ENCODE measurements at regions not wholly inside any gene's neighbourhood (a gene's known extent, or its start where the extent isn't known, plus 50 kb on each side); places are given as distances from the start of the nearest gene placed in this dataset.

GRCh38 chr17:56690441-56691291 is 97.2 kb downstream of the NOG start:
- H3K27me3 ChIP-seq (ENCODE audit: low read length): no peaks in the 10 kb centered on the region; the same call in 1 of the 2 replicates
- H3K4me2 ChIP-seq (ENCODE audit: low read depth, low read length, poor library complexity, severe bottlenecking): no peak overlapping the region
- H4K20me1 ChIP-seq (ENCODE audit: low read depth, low read length): no peaks in the 10 kb centered on the region
- H3K9ac ChIP-seq (ENCODE audit: low read length): no peak overlapping the region
- H3K36me3 ChIP-seq (ENCODE audit: low read length): no peaks in the 10 kb centered on the region
- H3F3A ChIP-seq (ENCODE audit: insufficient read depth): no peaks in the 10 kb centered on the region
- H3K9me3 ChIP-seq (ENCODE audit: insufficient read depth, low read length): no peaks in the 10 kb centered on the region
- no peak overlapping the region for H3K4me3 ChIP-seq (ENCODE audit: insufficient read depth, low read length, poor library complexity, severe bottlenecking)
- H3K9me2 ChIP-seq (replicated peaks; ENCODE audit: insufficient read depth, low read length): no peaks in the 10 kb centered on the region
- H3K27ac ChIP-seq (ENCODE audit: low read depth, low read length): no peak overlapping the region
- TF ChIP-seq, protein P1, sequence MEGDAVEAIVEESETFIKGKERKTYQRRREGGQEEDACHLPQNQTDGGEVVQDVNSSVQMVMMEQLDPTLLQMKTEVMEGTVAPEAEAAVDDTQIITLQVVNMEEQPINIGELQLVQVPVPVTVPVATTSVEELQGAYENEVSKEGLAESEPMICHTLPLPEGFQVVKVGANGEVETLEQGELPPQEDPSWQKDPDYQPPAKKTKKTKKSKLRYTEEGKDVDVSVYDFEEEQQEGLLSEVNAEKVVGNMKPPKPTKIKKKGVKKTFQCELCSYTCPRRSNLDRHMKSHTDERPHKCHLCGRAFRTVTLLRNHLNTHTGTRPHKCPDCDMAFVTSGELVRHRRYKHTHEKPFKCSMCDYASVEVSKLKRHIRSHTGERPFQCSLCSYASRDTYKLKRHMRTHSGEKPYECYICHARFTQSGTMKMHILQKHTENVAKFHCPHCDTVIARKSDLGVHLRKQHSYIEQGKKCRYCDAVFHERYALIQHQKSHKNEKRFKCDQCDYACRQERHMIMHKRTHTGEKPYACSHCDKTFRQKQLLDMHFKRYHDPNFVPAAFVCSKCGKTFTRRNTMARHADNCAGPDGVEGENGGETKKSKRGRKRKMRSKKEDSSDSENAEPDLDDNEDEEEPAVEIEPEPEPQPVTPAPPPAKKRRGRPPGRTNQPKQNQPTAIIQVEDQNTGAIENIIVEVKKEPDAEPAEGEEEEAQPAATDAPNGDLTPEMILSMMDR (IDR thresholded peaks at IDR 0.05; ENCODE audit: insufficient read depth, low read length, poor library complexity, severe bottlenecking): no peak
- no peak for TF ChIP-seq EZH2phosphoT487 (conservative IDR thresholded peaks at IDR 0.05; ENCODE audit: low read length)
- H2AFZ ChIP-seq (ENCODE audit: low read depth, low read length, severe bottlenecking): no peak overlapping the region
- no peaks in the 10 kb centered on the region for H3K79me2 ChIP-seq (ENCODE audit: insufficient read depth, low read length)

DNA sequence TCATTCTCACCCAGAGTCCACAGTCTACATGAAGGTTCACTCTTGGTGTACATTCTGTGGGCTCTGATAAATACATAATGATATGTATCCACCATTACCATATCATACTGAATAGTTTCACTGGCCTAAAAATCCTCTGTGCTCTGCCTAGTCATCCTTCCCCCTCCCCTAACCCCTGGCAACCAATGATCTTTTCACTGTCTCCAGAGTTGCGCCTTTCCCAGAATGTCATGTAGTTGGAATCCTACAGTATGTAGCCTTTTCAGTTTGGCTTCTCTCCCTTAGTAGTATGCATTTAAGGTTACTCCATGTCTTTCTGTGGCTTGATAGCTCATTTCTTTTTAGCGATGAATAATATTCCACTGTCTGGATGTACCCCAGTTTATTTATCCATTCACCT is 101.3 kb downstream of the NOG start:
- H3K36me3 ChIP-seq (ENCODE audit: low read length): no peaks in the 10 kb centered on the region
- no peak for TF ChIP-seq EZH2phosphoT487 (conservative IDR thresholded peaks at IDR 0.05; ENCODE audit: low read length)
- TF ChIP-seq, protein P1 (IDR thresholded peaks at IDR 0.05; ENCODE audit: insufficient read depth, low read length, poor library complexity, severe bottlenecking): no peak
- H3K79me2 ChIP-seq (ENCODE audit: insufficient read depth, low read length): no peaks in the 10 kb centered on the region
- H3K4me3 ChIP-seq (ENCODE audit: insufficient read depth, low read length, poor library complexity, severe bottlenecking): no peak overlapping the region
- no peak overlapping the region for H3K4me2 ChIP-seq (ENCODE audit: low read depth, low read length, poor library complexity, severe bottlenecking)
- H3K9me3 ChIP-seq (ENCODE audit: insufficient read depth, low read length): no peaks in the 10 kb centered on the region
- H3K27ac ChIP-seq (ENCODE audit: low read depth, low read length): no peak overlapping the region
- no peaks in the 10 kb centered on the region; the same call in 1 of the 2 replicates for H3K27me3 ChIP-seq (ENCODE audit: low read length)
- no peak overlapping the region for H3K9ac ChIP-seq (ENCODE audit: low read length)
- H3F3A ChIP-seq (ENCODE audit: insufficient read depth): no peaks in the 10 kb centered on the region
- no peak overlapping the region for H2AFZ ChIP-seq (ENCODE audit: low read depth, low read length, severe bottlenecking)
- H4K20me1 ChIP-seq (ENCODE audit: low read depth, low read length): no peaks in the 10 kb centered on the region
- no peaks in the 10 kb centered on the region for H3K9me2 ChIP-seq (replicated peaks; ENCODE audit: insufficient read depth, low read length)

- Histone ChIP-seq H3K9ac (ENCODE audit: low read length) (no peak overlapping the region), H3F3A (ENCODE audit: insufficient read depth) (no peaks in the 10 kb centered on the region), H3K27me3 (ENCODE audit: low read length) (no peaks in the 10 kb centered on the region; the same call in 1 of the 2 replicates), H3K27ac (ENCODE audit: low read depth, low read length) (no peak overlapping the region), H3K4me2 (ENCODE audit: low read depth, low read length, poor library complexity, severe bottlenecking) (no peak overlapping the region), H4K20me1 (ENCODE audit: low read depth, low read length) (no peaks in the 10 kb centered on the region), H3K9me3 (ENCODE audit: insufficient read depth, low read length) (no peaks in the 10 kb centered on the region), H3K79me2 (ENCODE audit: insufficient read depth, low read length) (no peaks in the 10 kb centered on the region), H3K36me3 (ENCODE audit: low read length) (no peaks in the 10 kb centered on the region), H2AFZ (ENCODE audit: low read depth, low read length, severe bottlenecking) (no peak overlapping the region), H3K4me3 (ENCODE audit: insufficient read depth, low read length, poor library complexity, severe bottlenecking) (no peak overlapping the region), H3K9me2 (replicated peaks; ENCODE audit: insufficient read depth, low read length) (no peaks in the 10 kb centered on the region)
- TF ChIP-seq, protein P1 (IDR thresholded peaks at IDR 0.05; ENCODE audit: insufficient read depth, low read length, poor library complexity, severe bottlenecking): no peak
- no peak for TF ChIP-seq EZH2phosphoT487 (conservative IDR thresholded peaks at IDR 0.05; ENCODE audit: low read length)
Observed at GRCh38 chr17:56697190-56697589, 103.7 kb downstream of the NOG start.
